ENCODE measurements at regions not wholly inside any gene's neighbourhood (a gene's known extent, or its start where the extent isn't known, plus 50 kb on each side); places are given as distances from the start of the nearest gene placed in this dataset.

- TF ChIP-seq, protein P1, sequence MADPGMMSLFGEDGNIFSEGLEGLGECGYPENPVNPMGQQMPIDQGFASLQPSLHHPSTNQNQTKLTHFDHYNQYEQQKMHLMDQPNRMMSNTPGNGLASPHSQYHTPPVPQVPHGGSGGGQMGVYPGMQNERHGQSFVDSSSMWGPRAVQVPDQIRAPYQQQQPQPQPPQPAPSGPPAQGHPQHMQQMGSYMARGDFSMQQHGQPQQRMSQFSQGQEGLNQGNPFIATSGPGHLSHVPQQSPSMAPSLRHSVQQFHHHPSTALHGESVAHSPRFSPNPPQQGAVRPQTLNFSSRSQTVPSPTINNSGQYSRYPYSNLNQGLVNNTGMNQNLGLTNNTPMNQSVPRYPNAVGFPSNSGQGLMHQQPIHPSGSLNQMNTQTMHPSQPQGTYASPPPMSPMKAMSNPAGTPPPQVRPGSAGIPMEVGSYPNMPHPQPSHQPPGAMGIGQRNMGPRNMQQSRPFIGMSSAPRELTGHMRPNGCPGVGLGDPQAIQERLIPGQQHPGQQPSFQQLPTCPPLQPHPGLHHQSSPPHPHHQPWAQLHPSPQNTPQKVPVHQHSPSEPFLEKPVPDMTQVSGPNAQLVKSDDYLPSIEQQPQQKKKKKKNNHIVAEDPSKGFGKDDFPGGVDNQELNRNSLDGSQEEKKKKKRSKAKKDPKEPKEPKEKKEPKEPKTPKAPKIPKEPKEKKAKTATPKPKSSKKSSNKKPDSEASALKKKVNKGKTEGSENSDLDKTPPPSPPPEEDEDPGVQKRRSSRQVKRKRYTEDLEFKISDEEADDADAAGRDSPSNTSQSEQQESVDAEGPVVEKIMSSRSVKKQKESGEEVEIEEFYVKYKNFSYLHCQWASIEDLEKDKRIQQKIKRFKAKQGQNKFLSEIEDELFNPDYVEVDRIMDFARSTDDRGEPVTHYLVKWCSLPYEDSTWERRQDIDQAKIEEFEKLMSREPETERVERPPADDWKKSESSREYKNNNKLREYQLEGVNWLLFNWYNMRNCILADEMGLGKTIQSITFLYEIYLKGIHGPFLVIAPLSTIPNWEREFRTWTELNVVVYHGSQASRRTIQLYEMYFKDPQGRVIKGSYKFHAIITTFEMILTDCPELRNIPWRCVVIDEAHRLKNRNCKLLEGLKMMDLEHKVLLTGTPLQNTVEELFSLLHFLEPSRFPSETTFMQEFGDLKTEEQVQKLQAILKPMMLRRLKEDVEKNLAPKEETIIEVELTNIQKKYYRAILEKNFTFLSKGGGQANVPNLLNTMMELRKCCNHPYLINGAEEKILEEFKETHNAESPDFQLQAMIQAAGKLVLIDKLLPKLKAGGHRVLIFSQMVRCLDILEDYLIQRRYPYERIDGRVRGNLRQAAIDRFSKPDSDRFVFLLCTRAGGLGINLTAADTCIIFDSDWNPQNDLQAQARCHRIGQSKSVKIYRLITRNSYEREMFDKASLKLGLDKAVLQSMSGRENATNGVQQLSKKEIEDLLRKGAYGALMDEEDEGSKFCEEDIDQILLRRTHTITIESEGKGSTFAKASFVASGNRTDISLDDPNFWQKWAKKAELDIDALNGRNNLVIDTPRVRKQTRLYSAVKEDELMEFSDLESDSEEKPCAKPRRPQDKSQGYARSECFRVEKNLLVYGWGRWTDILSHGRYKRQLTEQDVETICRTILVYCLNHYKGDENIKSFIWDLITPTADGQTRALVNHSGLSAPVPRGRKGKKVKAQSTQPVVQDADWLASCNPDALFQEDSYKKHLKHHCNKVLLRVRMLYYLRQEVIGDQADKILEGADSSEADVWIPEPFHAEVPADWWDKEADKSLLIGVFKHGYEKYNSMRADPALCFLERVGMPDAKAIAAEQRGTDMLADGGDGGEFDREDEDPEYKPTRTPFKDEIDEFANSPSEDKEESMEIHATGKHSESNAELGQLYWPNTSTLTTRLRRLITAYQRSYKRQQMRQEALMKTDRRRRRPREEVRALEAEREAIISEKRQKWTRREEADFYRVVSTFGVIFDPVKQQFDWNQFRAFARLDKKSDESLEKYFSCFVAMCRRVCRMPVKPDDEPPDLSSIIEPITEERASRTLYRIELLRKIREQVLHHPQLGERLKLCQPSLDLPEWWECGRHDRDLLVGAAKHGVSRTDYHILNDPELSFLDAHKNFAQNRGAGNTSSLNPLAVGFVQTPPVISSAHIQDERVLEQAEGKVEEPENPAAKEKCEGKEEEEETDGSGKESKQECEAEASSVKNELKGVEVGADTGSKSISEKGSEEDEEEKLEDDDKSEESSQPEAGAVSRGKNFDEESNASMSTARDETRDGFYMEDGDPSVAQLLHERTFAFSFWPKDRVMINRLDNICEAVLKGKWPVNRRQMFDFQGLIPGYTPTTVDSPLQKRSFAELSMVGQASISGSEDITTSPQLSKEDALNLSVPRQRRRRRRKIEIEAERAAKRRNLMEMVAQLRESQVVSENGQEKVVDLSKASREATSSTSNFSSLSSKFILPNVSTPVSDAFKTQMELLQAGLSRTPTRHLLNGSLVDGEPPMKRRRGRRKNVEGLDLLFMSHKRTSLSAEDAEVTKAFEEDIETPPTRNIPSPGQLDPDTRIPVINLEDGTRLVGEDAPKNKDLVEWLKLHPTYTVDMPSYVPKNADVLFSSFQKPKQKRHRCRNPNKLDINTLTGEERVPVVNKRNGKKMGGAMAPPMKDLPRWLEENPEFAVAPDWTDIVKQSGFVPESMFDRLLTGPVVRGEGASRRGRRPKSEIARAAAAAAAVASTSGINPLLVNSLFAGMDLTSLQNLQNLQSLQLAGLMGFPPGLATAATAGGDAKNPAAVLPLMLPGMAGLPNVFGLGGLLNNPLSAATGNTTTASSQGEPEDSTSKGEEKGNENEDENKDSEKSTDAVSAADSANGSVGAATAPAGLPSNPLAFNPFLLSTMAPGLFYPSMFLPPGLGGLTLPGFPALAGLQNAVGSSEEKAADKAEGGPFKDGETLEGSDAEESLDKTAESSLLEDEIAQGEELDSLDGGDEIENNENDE (IDR thresholded peaks at IDR 0.05; ENCODE audit: insufficient replicate concordance, low read length), result no peak
These were observed 88.0 kb upstream of the ELOVL5 start (continued) for GRCh38 chr6:53436526-53437303.

Measured in H1 (cell line).